B cell (primary cell): ENCODE measurements at regions not wholly inside any gene's neighbourhood (a gene's known extent, or its start where the extent isn't known, plus 50 kb on each side); places are given as distances from the start of the nearest gene placed in this dataset.

Experiments
- ATAC-seq: fragments of 200-7000 bp; cut with Tn5 transposase; one replicate; pipeline ENCODE4 v1.10.0; 2021; ENCODE audit warnings: low read depth, mild to moderate bottlenecking, moderate number of reproducible peaks, moderate library complexity
- CTCF ChIA-PET: fragments of 350-600 bp; sonication (Branson Sonifier 250); formaldehyde crosslinking; loops from one replicate; lab custom pipeline; 2021; ENCODE audit warnings: antibody characterized with exemption, inconsistent platforms; lab: Charles Lee
- POLR2A ChIA-PET: fragments of 350-600 bp; sonication (Branson Sonifier 250); formaldehyde crosslinking; loops from one replicate; lab custom pipeline; 2021; ENCODE audit warnings: antibody characterized with exemption; lab: Charles Lee
- DNase-seq: peaks from one replicate; pipeline ENCODE4 v3.0.0; 2013
- H2AFZ ChIP-seq: 2 replicates; pipeline ENCODE4 v1.6.1; 2012; ENCODE audit warnings: mild to moderate bottlenecking, low read depth, low read length; ENCODE audit not compliant: insufficient read depth, poor library complexity, severe bottlenecking
- H3K27ac ChIP-seq, 2 donors: 1 replicate in 1 of 2; 2 replicates in 1 of 2; pipeline ENCODE4 v1.5.1; 2012 to 2013; ENCODE audit warnings: low read length in 2 of 2, mild to moderate bottlenecking in 2 of 2, moderate library complexity in 1 of 2
- H3K27me3 ChIP-seq, 4 experiments: fragments of 200-600 bp in 1 of 4; sonication (generic) in 1 of 4; replicated peaks in 1 of 4; 1 replicate in 2 of 4; 2 replicates in 2 of 4; pipeline versions ENCODE4 v1.6.1 to v1.7.0; 2013 to 2016; ENCODE audit warnings: low read length in 3 of 4, mild to moderate bottlenecking in 2 of 4, mixed read lengths in 1 of 4, moderate library complexity in 1 of 4; ENCODE audit not compliant: insufficient read depth in 4 of 4, control insufficient read depth in 3 of 4; ENCODE audit errors: control extremely low read depth in 1 of 4
- H3K36me3 ChIP-seq, 2 experiments: replicated peaks in 1 of 2; 1 replicate in 1 of 2; 2 replicates in 1 of 2; pipeline versions ENCODE4 v1.6.1 to v1.7.1; 2013; ENCODE audit warnings: low read length in 1 of 2; ENCODE audit not compliant: insufficient read depth in 2 of 2, control insufficient read depth in 1 of 2; ENCODE audit errors: control extremely low read depth in 1 of 2, extremely low read depth in 1 of 2
- H3K4me1 ChIP-seq, 2 donors: fragments of 200-600 bp in 1 of 2; sonication (generic) in 1 of 2; 1 replicate in 1 of 2; 2 replicates in 1 of 2; pipeline versions ENCODE4 v1.5.1 to v1.6.1; 2013 to 2017; ENCODE audit warnings: low read length in 2 of 2; ENCODE audit not compliant: control insufficient read depth in 2 of 2, insufficient read depth in 2 of 2
- H3K4me2 ChIP-seq: replicated peaks from 2 replicates; pipeline ENCODE3; 2012; ENCODE audit warnings: mild to moderate bottlenecking, low read depth, low read length; ENCODE audit not compliant: poor library complexity, severe bottlenecking
- H3K4me3 ChIP-seq, 5 experiments: fragments of 200-600 bp in 1 of 5; sonication (generic) in 1 of 5; 1 replicate in 3 of 5; 2 replicates in 2 of 5; pipeline versions ENCODE4 v1.5.1 to v1.7.0; 2011 to 2016; ENCODE audit warnings: low read length in 4 of 5, mild to moderate bottlenecking in 4 of 5, low read depth in 2 of 5, control low read depth in 1 of 5, moderate library complexity in 1 of 5; ENCODE audit not compliant: insufficient read depth in 1 of 5; ENCODE audit errors: control extremely low read depth in 1 of 5, extremely low read depth in 1 of 5
- H3K79me2 ChIP-seq: fragments of 200-600 bp; sonication (generic); one replicate; pipeline ENCODE4 v1.6.0; 2016; ENCODE audit warnings: low read length; ENCODE audit not compliant: control insufficient read depth, insufficient read depth
- H3K9ac ChIP-seq: fragments of 200-600 bp; sonication (generic); 2 replicates; pipeline ENCODE4 v1.6.1; 2017; ENCODE audit warnings: mild to moderate bottlenecking, low read length, moderate library complexity
- H3K9me3 ChIP-seq, 3 donors: one replicate each; pipeline versions ENCODE4 v1.6.1 to v1.7.1; 2013; ENCODE audit warnings: low read length in 2 of 3; ENCODE audit not compliant: control insufficient read depth in 2 of 3, insufficient read depth in 1 of 3; ENCODE audit errors: control extremely low read depth in 1 of 3
- H4K20me1 ChIP-seq: 2 replicates; pipeline ENCODE4 v1.6.0; 2012; ENCODE audit warnings: mild to moderate bottlenecking, low read length; ENCODE audit not compliant: insufficient read depth, control insufficient read depth, poor library complexity, severe bottlenecking
- H3K27ac Mint-ChIP-seq: one replicate; pipeline ENCODE4 v1.8.0; 2021; ENCODE audit warnings: mixed read lengths
- H3K27me3 Mint-ChIP-seq: one replicate; pipeline ENCODE4 v1.8.0; 2021; ENCODE audit warnings: mixed read lengths
- H3K4me1 Mint-ChIP-seq: one replicate; pipeline ENCODE4 v1.8.0; 2021; ENCODE audit warnings: mixed read lengths
- H3K4me3 Mint-ChIP-seq: one replicate; pipeline ENCODE4 v1.8.0; 2021; ENCODE audit warnings: mixed read lengths
- H3K9me3 Mint-ChIP-seq: one replicate; pipeline ENCODE4 v1.8.0; 2022; ENCODE audit warnings: mixed read lengths; ENCODE audit not compliant: insufficient read depth
- CTCF ChIP-seq: fragments of 200-600 bp; IDR thresholded peaks from one replicate; pipeline ENCODE4 v1.8.0; 2022; ENCODE audit warnings: antibody characterized with exemption, mild to moderate bottlenecking
- EZH2 ChIP-seq: IDR thresholded peaks from 2 replicates; pipeline ENCODE4 v1.6.1; 2012; ENCODE audit warnings: borderline replicate concordance, low read depth, mild to moderate bottlenecking, moderate library complexity, low read length; ENCODE audit not compliant: insufficient read depth, poor library complexity, severe bottlenecking
- WGBS: methylation state at CpG from one replicate; pipeline ENCODE4 v1.1.5; 2013; ENCODE audit warnings: missing lambda C conversion rate; ENCODE audit not compliant: insufficient coverage; 5-methylcytosine and 5-hydroxymethylcytosine counted together
- intact Hi-C: fragments of 100-400 bp; cut with micrococcal nuclease; formaldehyde crosslinking; loops from one replicate; pipeline ENCODE4 v1.10.0; 2022

GRCh38 chr10:130715686-130716670 lies 579.8 kb downstream of the GLRX3 start:
- H3K4me1 ChIP-seq, result no peaks in the 10 kb centered on the region
- no peak for DNase-seq
- Mint-ChIP-seq H3K27ac (no peak overlapping the region), H3K9me3 (no peaks in the 10 kb centered on the region), H3K4me3 (no peak overlapping the region), H3K4me1 (no peaks in the 10 kb centered on the region), H3K27me3 (no peaks in the 10 kb centered on the region)
- no peaks in the 10 kb centered on the region for H3K79me2 ChIP-seq
- no peak overlapping the region for H3K9ac ChIP-seq
- ATAC-seq, result no peak
- H3K36me3 ChIP-seq, result no peaks in the 10 kb centered on the region
- no peak overlapping the region for H3K4me3 ChIP-seq
- H3K4me2 ChIP-seq, result no peak overlapping the region
- 85% methylated on average over 12 of the region's 12 CpGs for WGBS
- H3K9me3 ChIP-seq, result peaks cover 0 to 17% (median 0%) of the 10 kb centered on the region in 3 donors
- intact Hi-C loops, result no loop called here
- H3K27me3 ChIP-seq, result no peaks in the 10 kb centered on the region
- H2AFZ ChIP-seq, result no peak overlapping the region
- ChIA-PET CTCF (no interaction called here), POLR2A (no interaction called here)
- H4K20me1 ChIP-seq, result no peaks in the 10 kb centered on the region
- H3K27ac ChIP-seq, result no peak overlapping the region
- TF ChIP-seq EZH2 (no peak), CTCF (no peak)

- WGBS, result 91% methylated on average over 7 of the region's 7 CpGs
- Histone ChIP-seq H3K27ac (no peak overlapping the region), H3K9ac (no peak overlapping the region), H3K79me2 (no peaks in the 10 kb centered on the region), H3K36me3 (no peaks in the 10 kb centered on the region), H4K20me1 (no peaks in the 10 kb centered on the region), H3K27me3 (no peaks in the 10 kb centered on the region), H3K4me1 (no peaks in the 10 kb centered on the region), H3K4me2 (no peak overlapping the region), H3K9me3 (peaks cover 0 to 11% (median 0%) of the 10 kb centered on the region in 3 donors), H2AFZ (no peak overlapping the region), H3K4me3 (no peak overlapping the region)
- H3K27ac Mint-ChIP-seq, result no peak overlapping the region
- no peaks in the 10 kb centered on the region for H3K4me1 Mint-ChIP-seq
- H3K9me3 Mint-ChIP-seq, result no peaks in the 10 kb centered on the region
- POLR2A ChIA-PET, result no interaction called here
- intact Hi-C loops, result no loop called here
- no peaks in the 10 kb centered on the region for H3K27me3 Mint-ChIP-seq
- CTCF ChIA-PET, result no interaction called here
- no peak overlapping the region for H3K4me3 Mint-ChIP-seq
- no peak for ATAC-seq
- DNase-seq, result no peak
- TF ChIP-seq EZH2 (no peak), CTCF (no peak)
Observed at GRCh38 chr10:130717083-130717482, 580.9 kb downstream of the GLRX3 start.
